MG63 (cell line): ENCODE measurements at regions not wholly inside any gene's neighbourhood (a gene's known extent, or its start where the extent isn't known, plus 50 kb on each side); places are given as distances from the start of the nearest gene placed in this dataset.

Source experiments
- DNase-seq: peaks from one replicate; pipeline ENCODE4 v3.0.0-alpha.2; 2020
- H3K27me3 ChIP-seq: fragments of 250-450 bp; sonication (Bioruptor Pico); 2 replicates; pipeline ENCODE4 v1.5.1; 2020; ENCODE audit warnings: mild to moderate bottlenecking, moderate library complexity
- H3K36me3 ChIP-seq: fragments of 250-450 bp; sonication (Bioruptor Pico); 2 replicates; pipeline ENCODE4 v1.5.1; 2020; ENCODE audit warnings: mild to moderate bottlenecking, moderate library complexity
- H3K4me3 ChIP-seq: fragments of 250-450 bp; sonication (Bioruptor Pico); 2 replicates; pipeline ENCODE4 v1.5.1; 2020; ENCODE audit warnings: mild to moderate bottlenecking, moderate library complexity
- H3K9me3 ChIP-seq: fragments of 250-450 bp; sonication (Bioruptor Pico); 2 replicates; pipeline ENCODE4 v1.5.1; 2020; ENCODE audit warnings: mild to moderate bottlenecking, moderate library complexity

DNA sequence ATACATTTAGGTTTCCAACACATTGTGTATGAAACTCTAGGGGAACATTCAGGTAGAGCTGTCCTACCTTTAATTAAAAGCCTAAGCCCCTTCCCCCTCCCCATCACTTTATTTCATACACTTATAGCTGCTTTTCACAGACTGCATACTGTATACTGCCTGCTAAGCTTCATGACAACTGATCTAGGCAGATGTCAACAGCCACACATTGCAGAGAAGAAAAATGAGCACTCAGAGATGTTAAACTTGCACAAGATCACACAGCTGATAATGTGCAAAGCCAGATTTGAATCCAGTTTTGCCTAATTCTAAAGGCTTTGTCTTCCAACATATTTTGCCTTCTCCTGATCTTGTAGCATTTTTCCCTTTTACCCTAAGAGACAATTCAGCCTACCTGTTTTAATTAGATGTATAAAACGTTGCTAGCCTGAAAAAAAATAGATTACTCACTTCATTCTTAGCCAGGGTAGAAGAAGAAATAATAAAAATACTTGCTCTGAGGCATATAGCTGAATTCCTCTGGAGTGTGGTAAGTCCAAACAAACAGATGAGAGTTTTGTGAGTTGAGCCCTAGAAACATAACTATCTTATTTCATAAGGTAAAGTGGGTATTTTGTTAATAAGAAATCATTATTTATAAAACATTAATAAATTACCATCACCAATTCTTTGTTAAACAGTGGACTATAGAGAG, 56.9 kb upstream of the CAST start:
- Histone ChIP-seq H3K4me3 (no peak overlapping the region), H3K27me3 (no peaks in the 10 kb centered on the region), H3K9me3 (no peaks in the 10 kb centered on the region), H3K36me3 (no peaks in the 10 kb centered on the region)
- no peak for DNase-seq

DNA sequence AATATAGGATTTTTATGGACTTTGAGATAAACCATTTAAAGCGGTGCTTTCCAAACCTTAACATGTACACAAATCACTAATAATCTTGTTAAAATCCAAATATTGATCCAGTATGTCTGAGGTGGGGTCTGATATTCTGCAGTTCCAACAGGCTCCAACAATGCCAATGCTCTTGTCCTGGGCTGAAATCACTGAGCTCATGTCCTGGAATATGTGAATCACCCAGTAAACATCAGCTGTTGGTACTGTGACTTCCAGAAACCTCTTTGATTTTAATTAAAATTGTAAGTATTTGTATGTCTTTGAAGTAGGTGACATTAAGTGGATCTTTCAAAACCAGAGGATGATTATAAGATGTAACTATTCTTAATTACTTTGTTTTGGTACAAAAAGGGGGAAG, 52.8 kb upstream of the CAST start:
- no peak overlapping the region for H3K4me3 ChIP-seq
- H3K9me3 ChIP-seq: no peaks in the 10 kb centered on the region
- no peaks in the 10 kb centered on the region for H3K27me3 ChIP-seq
- H3K36me3 ChIP-seq: no peaks in the 10 kb centered on the region
- DNase-seq: no peak

DNA sequence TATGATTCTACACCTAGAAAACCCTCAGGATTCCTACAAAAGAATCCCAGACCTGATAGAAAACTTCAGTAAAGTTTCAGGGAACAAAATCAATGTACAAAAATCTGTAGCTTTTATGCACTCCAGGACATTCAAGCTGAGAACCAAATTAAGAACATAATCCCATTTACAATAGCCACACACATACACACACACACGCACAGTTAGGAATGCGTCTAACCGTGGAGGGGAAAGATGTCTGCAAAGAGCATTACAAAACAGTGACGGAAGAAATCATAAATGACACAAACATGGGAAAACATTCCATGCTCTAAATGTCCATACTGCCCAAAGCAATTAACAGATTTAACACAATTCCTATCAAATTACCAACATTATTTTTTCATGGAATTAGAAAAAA, 51.4 kb upstream of the CAST start:
- Histone ChIP-seq H3K4me3 (no peak overlapping the region), H3K9me3 (no peaks in the 10 kb centered on the region), H3K36me3 (no peaks in the 10 kb centered on the region), H3K27me3 (no peaks in the 10 kb centered on the region)
- DNase-seq: no peak

DNA sequence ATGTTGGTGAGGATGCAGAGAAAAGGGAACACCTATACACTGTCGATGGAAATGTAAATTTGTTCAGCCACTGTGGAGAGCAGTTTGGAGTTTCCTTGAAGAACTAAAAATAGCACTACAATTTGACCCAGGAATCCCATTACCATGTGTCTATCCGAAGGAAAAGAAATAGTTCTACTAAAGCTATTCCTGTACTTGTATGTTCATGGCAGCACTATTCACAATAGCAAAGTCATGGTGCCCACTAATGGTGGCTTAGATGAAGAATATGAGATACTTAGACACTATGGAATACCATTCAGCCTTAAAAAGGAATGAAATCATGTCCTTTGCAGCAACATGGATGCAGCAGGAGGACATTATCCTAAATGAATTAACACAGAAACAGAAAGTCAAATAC, 50.2 kb upstream of the CAST start:
- no peaks in the 10 kb centered on the region for H3K9me3 ChIP-seq
- no peak for DNase-seq
- H3K36me3 ChIP-seq: no peaks in the 10 kb centered on the region
- no peak overlapping the region for H3K4me3 ChIP-seq
- H3K27me3 ChIP-seq: no peaks in the 10 kb centered on the region
